Right kidney (tissue), 1 donor: ENCODE measurements at regions not wholly inside any gene's neighbourhood (a gene's known extent, or its start where the extent isn't known, plus 50 kb on each side); places are given as distances from the start of the nearest gene placed in this dataset.

Experiments
- DNase-seq: peaks from one replicate; pipeline ENCODE4 v3.0.0-alpha.2; 2016

GRCh38 chr5:6194261-6194875 is 184.0 kb downstream of the MED10 start:
- DNase-seq, result no peak

GRCh38 chr5:6193310-6193709 is 185.0 kb downstream of the MED10 start:
- peak; percentile 21 for DNase-seq

GRCh38 chr5:6190838-6191237 is 187.5 kb downstream of the MED10 start:
- DNase-seq, result no peak

GRCh38 chr5:6188976-6189375 is 189.4 kb downstream of the MED10 start:
- DNase-seq, result no peak

- no peak for DNase-seq
Measured at GRCh38 chr5:6188344-6188743, 190.0 kb downstream of the MED10 start.

- DNase-seq, result no peak
Measured at GRCh38 chr5:6187501-6187900, 190.8 kb downstream of the MED10 start.

GRCh38 chr5:6185574-6185973 is 192.8 kb downstream of the MED10 start:
- no peak for DNase-seq

GRCh38 chr5:6184481-6184880 is 193.9 kb downstream of the MED10 start:
- no peak for DNase-seq

- no peak for DNase-seq
Measured at GRCh38 chr5:6183391-6184390, 194.7 kb downstream of the MED10 start.

GRCh38 chr5:6182271-6182815 is 196.0 kb downstream of the MED10 start:
- no peak for DNase-seq

GRCh38 chr5:6181871-6182270 is 196.5 kb downstream of the MED10 start:
- DNase-seq, result no peak

- no peak for DNase-seq
Measured at GRCh38 chr5:6181147-6181729, 197.1 kb downstream of the MED10 start.

- DNase-seq, result no peak
Measured at GRCh38 chr5:6180231-6180872, 198.0 kb downstream of the MED10 start.

- DNase-seq, result no peak
Measured at GRCh38 chr5:6178846-6179532, 199.4 kb downstream of the MED10 start.

- DNase-seq, result no peak
Measured at GRCh38 chr5:6177926-6178325, 200.4 kb downstream of the MED10 start.

GRCh38 chr5:6176102-6176693 is 202.1 kb downstream of the MED10 start:
- DNase-seq, result no peak

- no peak for DNase-seq
Measured at GRCh38 chr5:6175172-6175854, 203.0 kb downstream of the MED10 start.

GRCh38 chr5:6169660-6170059 is 208.7 kb downstream of the MED10 start:
- DNase-seq, result no peak

GRCh38 chr5:6166698-6167394 is 211.5 kb downstream of the MED10 start:
- DNase-seq, result no peak

- DNase-seq, result no peak
Measured at GRCh38 chr5:6163913-6164312, 214.4 kb downstream of the MED10 start.
